ENCODE measurements at regions not wholly inside any gene's neighbourhood (a gene's known extent, or its start where the extent isn't known, plus 50 kb on each side); places are given as distances from the start of the nearest gene placed in this dataset.

DNA sequence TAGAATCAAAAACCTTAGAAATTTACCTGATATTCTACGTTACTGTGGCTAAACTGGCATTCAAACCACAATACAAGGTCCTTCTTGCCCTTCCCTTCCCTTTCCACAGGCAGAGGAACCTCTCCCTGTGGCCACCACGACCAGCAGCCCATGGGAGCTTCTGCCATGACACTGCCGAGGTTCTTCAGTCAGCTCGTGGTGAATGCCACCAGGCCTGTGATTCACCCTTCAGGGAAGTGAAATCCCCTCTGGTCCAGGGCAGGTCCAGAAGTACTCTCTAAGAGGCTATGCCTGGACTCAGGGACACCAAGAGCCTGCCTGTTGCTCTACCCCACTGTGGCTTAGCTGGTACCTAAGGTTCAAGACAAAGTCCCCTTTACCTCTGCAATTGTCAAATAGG is 123.0 kb downstream of the HTR1B start:
- TF ChIP-seq RAD21 (IDR thresholded peaks at IDR 0.05) (no peak), JUND (IDR thresholded peaks at IDR 0.05) (no peak), YY1 (IDR thresholded peaks at IDR 0.05) (no peak), FOXA1 (IDR thresholded peaks at IDR 0.05) (no peak), GABPA (IDR thresholded peaks at IDR 0.05 in 1 of 2, conservative IDR thresholded peaks at IDR 0.05 in 1 of 2) (no peak)
- TF ChIP-seq, protein P1, sequence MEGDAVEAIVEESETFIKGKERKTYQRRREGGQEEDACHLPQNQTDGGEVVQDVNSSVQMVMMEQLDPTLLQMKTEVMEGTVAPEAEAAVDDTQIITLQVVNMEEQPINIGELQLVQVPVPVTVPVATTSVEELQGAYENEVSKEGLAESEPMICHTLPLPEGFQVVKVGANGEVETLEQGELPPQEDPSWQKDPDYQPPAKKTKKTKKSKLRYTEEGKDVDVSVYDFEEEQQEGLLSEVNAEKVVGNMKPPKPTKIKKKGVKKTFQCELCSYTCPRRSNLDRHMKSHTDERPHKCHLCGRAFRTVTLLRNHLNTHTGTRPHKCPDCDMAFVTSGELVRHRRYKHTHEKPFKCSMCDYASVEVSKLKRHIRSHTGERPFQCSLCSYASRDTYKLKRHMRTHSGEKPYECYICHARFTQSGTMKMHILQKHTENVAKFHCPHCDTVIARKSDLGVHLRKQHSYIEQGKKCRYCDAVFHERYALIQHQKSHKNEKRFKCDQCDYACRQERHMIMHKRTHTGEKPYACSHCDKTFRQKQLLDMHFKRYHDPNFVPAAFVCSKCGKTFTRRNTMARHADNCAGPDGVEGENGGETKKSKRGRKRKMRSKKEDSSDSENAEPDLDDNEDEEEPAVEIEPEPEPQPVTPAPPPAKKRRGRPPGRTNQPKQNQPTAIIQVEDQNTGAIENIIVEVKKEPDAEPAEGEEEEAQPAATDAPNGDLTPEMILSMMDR (IDR thresholded peaks at IDR 0.05; ENCODE audit: low read depth, low read length, missing input control): no peak
- TF ChIP-seq, protein P2, sequence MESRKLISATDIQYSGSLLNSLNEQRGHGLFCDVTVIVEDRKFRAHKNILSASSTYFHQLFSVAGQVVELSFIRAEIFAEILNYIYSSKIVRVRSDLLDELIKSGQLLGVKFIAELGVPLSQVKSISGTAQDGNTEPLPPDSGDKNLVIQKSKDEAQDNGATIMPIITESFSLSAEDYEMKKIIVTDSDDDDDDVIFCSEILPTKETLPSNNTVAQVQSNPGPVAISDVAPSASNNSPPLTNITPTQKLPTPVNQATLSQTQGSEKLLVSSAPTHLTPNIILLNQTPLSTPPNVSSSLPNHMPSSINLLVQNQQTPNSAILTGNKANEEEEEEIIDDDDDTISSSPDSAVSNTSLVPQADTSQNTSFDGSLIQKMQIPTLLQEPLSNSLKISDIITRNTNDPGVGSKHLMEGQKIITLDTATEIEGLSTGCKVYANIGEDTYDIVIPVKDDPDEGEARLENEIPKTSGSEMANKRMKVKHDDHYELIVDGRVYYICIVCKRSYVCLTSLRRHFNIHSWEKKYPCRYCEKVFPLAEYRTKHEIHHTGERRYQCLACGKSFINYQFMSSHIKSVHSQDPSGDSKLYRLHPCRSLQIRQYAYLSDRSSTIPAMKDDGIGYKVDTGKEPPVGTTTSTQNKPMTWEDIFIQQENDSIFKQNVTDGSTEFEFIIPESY (IDR thresholded peaks at IDR 0.05): no peak

Measured in liver (tissue), 3 donors.